Sigmoid colon (tissue), 6 donors: ENCODE measurements at regions not wholly inside any gene's neighbourhood (a gene's known extent, or its start where the extent isn't known, plus 50 kb on each side); places are given as distances from the start of the nearest gene placed in this dataset.

Experiments
- DNase-seq: peaks from one replicate; pipeline ENCODE4 v3.0.0-alpha.2; 2019
- H3K27ac ChIP-seq, 4 donors: fragments of 200-600 bp; sonication (generic); one replicate each; pipeline ENCODE4 v1.5.1; 2016 to 2019; ENCODE audit warnings: mild to moderate bottlenecking in 1 of 4
- H3K27me3 ChIP-seq, 3 donors: fragments of 200-600 bp; sonication (generic); one replicate each; pipeline ENCODE4 v1.5.1; 2019; ENCODE audit warnings: mild to moderate bottlenecking in 1 of 3
- H3K36me3 ChIP-seq, 4 donors: fragments of 200-600 bp; sonication (generic); one replicate each; pipeline ENCODE4 v1.5.1; 2016 to 2019
- H3K4me1 ChIP-seq, 4 donors: fragments of 200-600 bp; sonication (generic); one replicate each; pipeline ENCODE4 v1.5.1; 2017 to 2019
- H3K4me3 ChIP-seq, 4 donors: fragments of 200-600 bp; sonication (generic); one replicate each; pipeline ENCODE4 v1.5.1; 2017 to 2019; ENCODE audit warnings: mild to moderate bottlenecking in 2 of 4, moderate library complexity in 1 of 4
- H3K9me3 ChIP-seq, 4 donors: fragments of 200-600 bp in 3 of 4; sonication (generic) in 3 of 4; one replicate each; pipeline versions ENCODE4 v1.5.1 to v1.6.1; 2013 to 2019
- CTCF ChIP-seq, 4 experiments: fragments of 450-650 bp in 3 of 4; fragments of 200-600 bp in 1 of 4; IDR thresholded peaks; one replicate each; pipeline ENCODE4 v1.5.1; 2016 to 2019; ENCODE audit warnings: antibody characterized with exemption in 4 of 4, mild to moderate bottlenecking in 3 of 4, moderate library complexity in 2 of 4
- EP300 ChIP-seq, 4 donors: sonication (generic); formaldehyde crosslinking; IDR thresholded peaks; one replicate each; pipeline ENCODE4 v1.6.1; 2017; ENCODE audit warnings: antibody characterized with exemption in 4 of 4
- POLR2A ChIP-seq, 2 donors: fragments of 450-650 bp; IDR thresholded peaks; one replicate each; pipeline ENCODE4 v1.6.1; 2016; ENCODE audit warnings: antibody characterized with exemption in 2 of 2, mild to moderate bottlenecking in 2 of 2, moderate library complexity in 2 of 2
- POLR2AphosphoS5 ChIP-seq, 4 donors: sonication (generic); formaldehyde crosslinking; IDR thresholded peaks; one replicate each; pipeline ENCODE4 v1.6.1; 2017; ENCODE audit warnings: antibody characterized with exemption in 4 of 4
- WGBS, 2 donors: extraction: QIAGEN DNeasy Blood & Tissue Kit; methylation state at CpG; one replicate each; pipeline ENCODE4 v1.1.7; 2013; 5-methylcytosine and 5-hydroxymethylcytosine counted together
- intact Hi-C: fragments of 100-400 bp; cut with DNase I; formaldehyde crosslinking; loops from one replicate; pipeline ENCODE4 v1.15.1; 2023
- donor health status: healthy with polysubstance abuse.
- donor health status: healthy.

DNA sequence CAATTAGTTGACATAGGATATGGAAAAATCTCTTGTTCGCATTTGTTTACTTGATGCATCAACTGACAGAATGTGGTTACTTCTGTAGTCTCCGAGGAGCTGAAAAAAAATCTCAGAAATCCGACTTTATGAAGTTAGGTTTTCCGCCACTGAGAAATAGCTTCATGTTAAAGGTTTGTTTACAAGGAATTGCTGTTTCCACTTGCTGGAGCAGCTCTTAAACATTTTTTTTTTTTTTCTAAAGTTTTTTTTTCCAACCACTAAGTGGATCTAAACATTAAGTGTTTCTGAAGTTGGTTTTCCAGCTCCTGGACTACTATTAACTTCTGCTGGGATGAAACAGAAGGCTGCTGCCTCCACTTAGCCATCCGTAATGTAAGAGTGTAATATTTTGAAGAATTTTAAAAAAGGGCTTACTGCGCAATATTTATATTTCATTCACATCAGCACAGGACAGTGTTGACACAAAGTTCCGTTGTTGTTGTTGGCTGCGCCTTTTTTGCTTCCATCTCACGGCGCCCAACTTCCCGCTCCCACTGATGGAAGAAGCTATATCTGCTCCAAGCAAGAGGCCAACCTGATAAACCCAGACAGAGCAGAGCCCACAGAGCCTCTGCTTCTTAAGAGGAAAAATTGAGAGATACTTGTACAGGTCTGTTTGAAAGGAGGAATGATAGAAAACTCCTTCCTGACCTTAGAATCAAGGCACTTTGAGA is 167.7 kb upstream of the KCNJ16 start:
- H3K9me3 ChIP-seq: no peaks in the 10 kb centered on the region

DNA sequence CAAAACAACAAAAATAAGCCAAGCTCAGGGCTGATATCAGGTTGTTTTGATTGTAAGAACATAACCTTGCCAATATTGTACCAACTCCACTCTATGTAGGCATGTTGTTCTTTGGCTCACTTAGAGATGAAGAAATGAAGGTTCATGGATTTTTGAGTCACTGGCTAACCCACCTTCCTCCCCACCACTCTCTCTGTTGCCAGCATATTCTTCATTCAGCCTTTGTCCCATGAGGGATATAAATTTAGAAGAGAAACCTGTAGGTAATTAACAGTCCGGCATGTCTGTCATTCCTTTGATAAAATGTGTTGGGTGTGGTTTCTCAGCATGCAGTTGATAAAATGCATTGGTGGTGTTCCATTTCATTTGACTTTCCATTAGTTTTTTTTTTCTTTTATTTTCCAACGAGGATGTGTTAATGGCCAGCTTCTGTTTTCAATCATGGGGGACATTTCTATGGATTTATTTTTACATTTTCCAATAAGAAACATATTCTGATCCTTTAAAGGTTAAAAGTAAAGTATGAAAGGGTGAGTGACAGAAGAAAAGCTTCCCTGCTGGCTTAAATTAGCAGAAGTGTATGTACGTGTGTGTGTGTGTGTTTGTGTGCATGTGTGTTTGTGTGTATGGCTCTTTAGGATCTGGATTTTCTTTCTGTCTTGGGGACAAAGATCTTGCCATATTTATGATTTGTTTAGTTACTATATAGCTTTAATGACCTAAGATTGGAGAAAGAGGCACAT is 166.2 kb upstream of the KCNJ16 start:
- no peak overlapping the region for H3K4me3 ChIP-seq
- intact Hi-C loops: no loop called here
- H3K36me3 ChIP-seq: no peaks in the 10 kb centered on the region
- TF ChIP-seq CTCF (IDR thresholded peaks at IDR 0.05) (no peak), POLR2AphosphoS5 (IDR thresholded peaks at IDR 0.05) (no peak), POLR2A (IDR thresholded peaks at IDR 0.05) (no peak), EP300 (IDR thresholded peaks at IDR 0.05) (no peak)
- H3K4me1 ChIP-seq: peaks cover 0 to 11% (median 6%) of the 10 kb centered on the region in 4 donors
- no peaks in the 10 kb centered on the region for H3K27me3 ChIP-seq
- WGBS, 2 donors: 20 to 50% methylated on average over 3 of the region's 3 CpGs
- DNase-seq: no peak
- H3K9me3 ChIP-seq: no peaks in the 10 kb centered on the region
- H3K27ac ChIP-seq: no peak overlapping the region

More for the DNA sequence above, 167.7 kb upstream of the KCNJ16 start:
- intact Hi-C loops: no loop called here
- no peak for TF ChIP-seq CTCF (IDR thresholded peaks at IDR 0.05)
- TF ChIP-seq POLR2AphosphoS5 (IDR thresholded peaks at IDR 0.05): no peak
- TF ChIP-seq POLR2A (IDR thresholded peaks at IDR 0.05): no peak
- WGBS, 2 donors: 75 to 78% methylated on average over 11 of the region's 11 CpGs
- Histone ChIP-seq H3K4me1 (no peaks in the 10 kb centered on the region), H3K4me3 (no peak overlapping the region), H3K36me3 (no peaks in the 10 kb centered on the region), H3K27ac (no peak overlapping the region), H3K27me3 (no peaks in the 10 kb centered on the region)
- no peak for DNase-seq

GRCh38 chr17:69909389-69909788 is 165.6 kb upstream of the KCNJ16 start:
- H3K9me3 ChIP-seq: no peaks in the 10 kb centered on the region
- no peaks in the 10 kb centered on the region for H3K36me3 ChIP-seq
- intact Hi-C loops: no loop called here
- H3K4me1 ChIP-seq: peaks cover 0 to 12% (median 8%) of the 10 kb centered on the region in 4 donors
- no peaks in the 10 kb centered on the region for H3K27me3 ChIP-seq
- no peak for DNase-seq
- TF ChIP-seq EP300 (IDR thresholded peaks at IDR 0.05) (no peak), CTCF (IDR thresholded peaks at IDR 0.05) (no peak), POLR2A (IDR thresholded peaks at IDR 0.05) (no peak), POLR2AphosphoS5 (IDR thresholded peaks at IDR 0.05) (no peak)
- no peak overlapping the region for H3K4me3 ChIP-seq
- no peak overlapping the region for H3K27ac ChIP-seq

DNA sequence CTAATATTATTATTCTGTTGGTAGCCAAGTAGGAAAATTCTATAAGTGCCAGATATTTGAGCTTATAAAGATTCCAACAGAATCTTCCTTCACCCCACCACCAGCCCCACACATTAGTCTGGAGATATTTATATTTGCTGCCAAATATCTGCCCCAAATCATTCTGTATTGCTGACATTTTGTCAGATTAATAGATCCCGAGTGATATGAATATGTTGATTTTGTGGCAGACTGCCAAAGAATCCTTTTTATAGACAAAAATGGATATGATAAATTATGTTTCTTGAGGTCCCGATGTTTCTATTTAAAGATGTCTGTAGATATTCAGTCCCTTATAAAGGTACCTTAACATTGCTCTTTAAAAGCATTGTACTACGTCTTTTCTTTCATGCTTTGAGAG is 162.2 kb upstream of the KCNJ16 start:
- intact Hi-C loops: no loop called here

More for the DNA sequence above, 162.2 kb upstream of the KCNJ16 start:
- Histone ChIP-seq H3K4me3 (peak overlapping the region in 1 of 4 donors; percentile 10), H3K27me3 (no peaks in the 10 kb centered on the region), H3K4me1 (peaks cover 0 to 12% (median 8%) of the 10 kb centered on the region in 4 donors), H3K27ac (peak overlapping the region in 1 of 4 donors; percentile 58), H3K36me3 (no peaks in the 10 kb centered on the region), H3K9me3 (no peaks in the 10 kb centered on the region)
- TF ChIP-seq POLR2A (IDR thresholded peaks at IDR 0.05) (no peak), EP300 (IDR thresholded peaks at IDR 0.05) (no peak), POLR2AphosphoS5 (IDR thresholded peaks at IDR 0.05) (no peak), CTCF (IDR thresholded peaks at IDR 0.05) (no peak)
- 76 to 87% methylated on average over 3 of the region's 3 CpGs for WGBS, 2 donors
- no peak for DNase-seq
